ENCODE measurements at regions not wholly inside any gene's neighbourhood (a gene's known extent, or its start where the extent isn't known, plus 50 kb on each side); places are given as distances from the start of the nearest gene placed in this dataset.
A peak's percentile ranks its signal among the peaks of the same experiment; 100 is the strongest.

GRCh38 chr2:117707874-117708273 lies 106.6 kb upstream of the DDX18 start:
- no peak for DNase-seq
- no peaks in the 10 kb centered on the region for H3K27me3 Mint-ChIP-seq
- peaks cover 2% of the 10 kb centered on the region for H3K9me3 Mint-ChIP-seq
- no peaks in the 10 kb centered on the region for H3K4me1 Mint-ChIP-seq
- H3K4me3 Mint-ChIP-seq: no peak overlapping the region
- CTCF ChIA-PET: no interaction called here
- H3K36me3 Mint-ChIP-seq: no peaks in the 10 kb centered on the region
- no peak overlapping the region for H3K27ac Mint-ChIP-seq

GRCh38 chr2:117712684-117713083 lies 101.8 kb upstream of the DDX18 start:
- DNase-seq: no peak
- CTCF ChIA-PET: no interaction called here
- Mint-ChIP-seq H3K27ac (no peak overlapping the region), H3K36me3 (no peaks in the 10 kb centered on the region), H3K27me3 (no peaks in the 10 kb centered on the region), H3K4me1 (no peaks in the 10 kb centered on the region), H3K9me3 (peaks cover 2% of the 10 kb centered on the region), H3K4me3 (no peak overlapping the region)

DNA sequence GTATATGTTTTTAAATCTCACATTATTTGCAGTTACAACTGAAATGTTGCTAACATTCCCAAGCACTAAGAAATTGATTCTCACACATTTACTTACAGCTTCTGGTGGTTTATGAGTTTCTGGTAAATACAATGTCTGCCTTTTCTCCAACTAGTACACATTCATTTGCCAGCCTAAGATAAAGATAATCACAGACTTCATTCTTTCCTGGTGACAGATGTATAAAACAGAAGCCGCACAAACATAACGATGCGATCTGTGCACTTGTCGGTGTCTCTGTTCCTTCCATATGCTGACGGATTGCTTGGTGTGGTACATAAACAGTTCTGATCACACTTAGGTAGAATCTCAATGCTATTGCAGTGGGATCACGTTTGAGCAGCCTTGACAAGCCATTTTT lies 100.4 kb upstream of the DDX18 start:
- no peak for DNase-seq
- Mint-ChIP-seq H3K9me3 (peaks cover 2% of the 10 kb centered on the region), H3K36me3 (no peaks in the 10 kb centered on the region), H3K27me3 (no peaks in the 10 kb centered on the region), H3K4me3 (no peak overlapping the region), H3K27ac (no peak overlapping the region), H3K4me1 (no peaks in the 10 kb centered on the region)
- CTCF ChIA-PET: no interaction called here

- Mint-ChIP-seq H3K27ac (no peak overlapping the region), H3K36me3 (no peaks in the 10 kb centered on the region), H3K4me1 (no peaks in the 10 kb centered on the region), H3K27me3 (no peaks in the 10 kb centered on the region), H3K9me3 (peaks cover 2% of the 10 kb centered on the region), H3K4me3 (no peak overlapping the region)
- no peak for DNase-seq
- CTCF ChIA-PET: no interaction called here
Measured at GRCh38 chr2:117714745-117715417, 99.6 kb upstream of the DDX18 start.

DNA sequence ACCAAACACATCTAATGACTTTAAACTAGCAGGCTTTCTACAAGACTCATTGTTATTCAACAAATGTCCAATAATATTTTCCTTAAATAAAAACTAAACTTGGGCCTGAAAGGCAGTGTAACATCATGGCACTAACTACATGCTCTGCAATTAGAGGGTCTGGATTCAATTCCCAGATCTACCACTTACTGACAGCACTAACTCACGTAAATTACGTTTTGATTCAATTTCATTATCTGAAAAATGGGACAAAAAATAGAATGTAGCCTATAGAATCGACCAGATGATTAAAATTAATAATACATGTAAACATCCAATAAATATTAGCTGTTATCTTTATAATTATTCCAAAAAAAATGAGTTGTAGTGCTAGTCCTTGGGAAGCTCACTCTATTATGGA lies 98.0 kb upstream of the DDX18 start:
- H3K27ac Mint-ChIP-seq: no peak overlapping the region
- CTCF ChIA-PET: no interaction called here
- H3K27me3 Mint-ChIP-seq: no peaks in the 10 kb centered on the region
- no peak overlapping the region for H3K4me3 Mint-ChIP-seq
- DNase-seq: no peak
- H3K4me1 Mint-ChIP-seq: no peaks in the 10 kb centered on the region
- peaks cover 2% of the 10 kb centered on the region for H3K9me3 Mint-ChIP-seq
- no peaks in the 10 kb centered on the region for H3K36me3 Mint-ChIP-seq

GRCh38 chr2:117717072-117717471 lies 97.4 kb upstream of the DDX18 start:
- H3K4me3 Mint-ChIP-seq: no peak overlapping the region
- peaks cover 2% of the 10 kb centered on the region for H3K9me3 Mint-ChIP-seq

GRCh38 chr2:117718048-117718447 lies 96.4 kb upstream of the DDX18 start:
- DNase-seq: no peak
- H3K27me3 Mint-ChIP-seq: no peaks in the 10 kb centered on the region
- no peak overlapping the region for H3K4me3 Mint-ChIP-seq
- no peaks in the 10 kb centered on the region for H3K9me3 Mint-ChIP-seq
- CTCF ChIA-PET: no interaction called here
- no peaks in the 10 kb centered on the region for H3K4me1 Mint-ChIP-seq
- H3K36me3 Mint-ChIP-seq: no peaks in the 10 kb centered on the region
- no peak overlapping the region for H3K27ac Mint-ChIP-seq

More at GRCh38 chr2:117717072-117717471, 97.4 kb upstream of the DDX18 start:
- Mint-ChIP-seq H3K4me1 (no peaks in the 10 kb centered on the region), H3K27ac (no peak overlapping the region), H3K36me3 (no peaks in the 10 kb centered on the region), H3K27me3 (no peaks in the 10 kb centered on the region)
- DNase-seq: no peak
- CTCF ChIA-PET: no interaction called here

DNA sequence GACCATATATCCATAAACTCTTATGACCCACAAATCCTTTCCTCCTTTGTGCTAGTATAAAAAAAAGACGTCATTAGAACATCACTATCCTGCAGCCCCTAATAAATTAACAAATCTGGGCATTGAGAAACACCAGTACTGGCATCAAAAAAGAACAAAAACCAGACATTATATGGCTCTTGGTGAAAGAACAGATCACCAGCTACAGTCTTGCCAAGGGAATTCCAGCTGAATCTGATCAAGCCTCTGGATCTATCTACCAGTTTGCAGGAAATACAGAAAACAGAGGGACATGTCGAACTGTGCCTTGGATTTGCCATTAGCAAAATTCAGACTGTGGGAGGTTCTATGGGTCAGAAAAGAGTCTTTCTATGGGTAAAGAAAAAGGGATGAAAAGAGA lies 93.7 kb upstream of the DDX18 start:
- Mint-ChIP-seq H3K9me3 (no peaks in the 10 kb centered on the region), H3K36me3 (no peaks in the 10 kb centered on the region), H3K4me1 (no peaks in the 10 kb centered on the region), H3K27me3 (no peaks in the 10 kb centered on the region), H3K4me3 (no peak overlapping the region), H3K27ac (peak overlapping the region; percentile 29)
- no peak for DNase-seq
- CTCF ChIA-PET: no interaction called here

DNA sequence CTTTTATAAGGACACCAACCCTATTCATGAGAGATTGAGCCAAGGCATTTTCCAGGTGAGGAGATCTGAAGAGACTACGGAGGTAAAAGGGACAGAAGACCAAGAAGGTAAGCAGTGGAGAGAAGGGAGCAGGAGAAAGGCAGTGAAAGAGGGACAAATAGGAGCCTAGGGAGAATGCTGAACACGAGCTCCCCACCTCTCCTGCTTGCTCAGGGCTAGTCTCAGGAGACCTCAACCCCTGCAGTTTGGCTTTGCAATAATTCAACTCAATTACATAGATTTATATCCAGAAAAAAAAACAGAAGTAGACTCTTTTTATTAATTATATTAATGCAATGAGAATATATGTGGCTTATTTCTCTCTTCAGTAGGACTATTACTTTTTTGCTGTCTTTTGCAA lies 91.0 kb upstream of the DDX18 start:
- no peaks in the 10 kb centered on the region for H3K9me3 Mint-ChIP-seq
- no peaks in the 10 kb centered on the region for H3K4me1 Mint-ChIP-seq
- no peak overlapping the region for H3K4me3 Mint-ChIP-seq
- no peaks in the 10 kb centered on the region for H3K36me3 Mint-ChIP-seq
- no peak overlapping the region for H3K27ac Mint-ChIP-seq
- DNase-seq: no peak
- no peaks in the 10 kb centered on the region for H3K27me3 Mint-ChIP-seq
- CTCF ChIA-PET: no interaction called here

DNA sequence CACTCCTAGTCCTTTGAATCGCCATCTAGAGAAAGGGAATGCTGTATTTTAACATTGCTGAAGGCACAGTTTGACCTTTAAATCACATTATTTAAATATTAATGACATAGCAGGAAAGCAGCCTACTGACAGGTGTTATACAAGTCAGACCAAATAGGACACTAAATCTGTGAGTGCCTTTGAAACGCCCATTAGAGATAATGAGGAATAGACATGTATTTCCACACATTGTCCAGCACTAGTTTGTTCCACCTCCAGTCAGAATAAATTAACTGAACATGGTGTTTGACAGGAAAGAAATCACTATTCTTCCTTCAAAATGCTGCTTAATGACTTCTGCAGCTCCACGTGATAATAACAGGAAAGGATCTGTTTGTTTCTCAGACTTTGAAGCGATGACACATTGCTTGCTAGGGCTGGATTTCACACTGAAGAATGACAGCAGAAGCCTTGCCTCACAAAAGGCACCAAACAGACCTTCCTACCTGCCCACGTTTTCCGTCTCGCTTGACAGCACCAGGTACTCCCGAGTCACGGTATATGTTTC lies 90.5 kb upstream of the DDX18 start:
- Mint-ChIP-seq H3K27ac (no peak overlapping the region), H3K36me3 (no peaks in the 10 kb centered on the region), H3K4me3 (no peak overlapping the region), H3K27me3 (no peaks in the 10 kb centered on the region), H3K9me3 (no peaks in the 10 kb centered on the region), H3K4me1 (no peaks in the 10 kb centered on the region)
- CTCF ChIA-PET: no interaction called here
- DNase-seq: no peak

DNA sequence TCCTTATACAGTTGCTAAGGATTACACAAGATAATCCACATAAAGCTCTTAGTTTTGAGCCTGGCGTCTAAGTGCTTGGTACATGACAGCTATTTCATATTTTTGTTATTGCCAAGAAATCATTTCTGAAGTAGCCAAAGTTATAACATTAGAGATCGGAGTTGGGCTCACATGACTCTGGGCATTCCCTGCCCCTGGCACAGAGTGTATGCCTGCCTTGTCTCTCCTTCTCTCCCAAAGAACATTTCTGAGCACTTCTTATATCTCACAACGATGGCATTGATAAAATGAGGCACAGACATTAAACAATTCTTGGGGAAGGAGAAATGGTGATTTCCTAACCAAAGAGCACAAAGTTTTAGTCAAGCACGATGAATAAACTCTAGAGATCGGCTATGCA lies 87.7 kb upstream of the DDX18 start:
- no peaks in the 10 kb centered on the region for H3K4me1 Mint-ChIP-seq
- H3K4me3 Mint-ChIP-seq: no peak overlapping the region
- H3K9me3 Mint-ChIP-seq: no peaks in the 10 kb centered on the region
- no peak for DNase-seq
- no peaks in the 10 kb centered on the region for H3K36me3 Mint-ChIP-seq
- CTCF ChIA-PET: no interaction called here
- H3K27ac Mint-ChIP-seq: no peak overlapping the region
- H3K27me3 Mint-ChIP-seq: no peaks in the 10 kb centered on the region

DNA sequence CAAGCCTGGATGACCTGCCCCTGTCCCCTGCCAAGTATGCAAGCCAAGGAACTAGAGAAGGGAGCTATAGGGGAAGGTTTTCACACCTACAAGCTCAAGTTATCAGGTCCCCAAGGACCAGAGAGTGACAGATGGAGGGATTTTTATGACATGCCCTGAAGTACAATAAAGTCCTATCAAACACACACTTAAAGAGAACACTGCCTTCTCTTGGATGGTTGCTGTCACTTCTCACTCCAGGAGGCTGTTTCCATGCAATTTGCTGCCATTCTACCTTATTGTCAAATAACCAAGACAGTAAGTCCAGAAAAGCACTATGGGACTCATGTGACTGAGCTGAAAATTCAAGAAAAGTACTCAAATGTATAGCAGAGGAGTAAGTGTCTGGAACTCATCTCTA lies 76.6 kb upstream of the DDX18 start:
- H3K4me3 Mint-ChIP-seq: no peak overlapping the region

DNA sequence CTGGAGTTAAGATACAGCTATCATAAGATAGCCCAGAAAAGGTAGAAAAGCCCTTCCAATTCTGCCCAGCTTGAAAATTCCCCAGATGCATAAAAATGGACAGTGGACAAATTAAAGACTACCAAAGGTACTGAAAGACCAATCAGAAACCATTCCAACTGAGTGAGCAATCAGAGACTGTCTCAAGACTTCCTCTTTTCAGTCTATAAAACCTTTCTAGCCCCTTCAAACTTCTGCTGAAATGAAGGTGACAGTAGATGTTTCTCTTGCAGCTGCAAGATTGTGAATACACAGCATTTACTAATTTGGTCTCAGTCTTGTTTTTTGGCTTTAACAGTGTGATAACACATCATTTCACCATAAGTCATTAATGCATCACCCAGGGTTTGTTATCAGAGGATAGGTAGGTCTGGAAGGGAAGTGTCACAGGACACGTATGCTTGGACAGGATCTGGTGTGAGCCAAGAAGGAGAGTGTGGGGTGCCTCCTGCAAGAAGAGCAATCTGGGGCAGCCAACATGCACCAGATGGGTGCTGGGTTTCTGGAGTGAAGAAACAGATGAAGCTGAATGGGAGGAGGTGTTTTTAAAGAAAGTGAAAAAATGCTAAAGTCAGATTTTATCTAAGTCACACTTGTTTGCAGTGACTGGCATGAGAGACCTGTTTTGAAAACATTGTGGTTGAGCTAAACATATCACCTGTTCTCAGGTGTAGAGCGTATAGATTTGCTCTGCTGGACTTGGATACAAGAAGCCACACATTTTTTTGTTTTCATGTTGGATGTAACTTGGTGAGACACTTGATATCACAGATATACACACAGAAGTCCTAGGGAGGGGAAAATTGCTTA lies 75.3 kb upstream of the DDX18 start:
- Mint-ChIP-seq H3K36me3 (no peaks in the 10 kb centered on the region), H3K27ac (no peak overlapping the region), H3K4me3 (no peak overlapping the region), H3K27me3 (no peaks in the 10 kb centered on the region), H3K9me3 (no peaks in the 10 kb centered on the region), H3K4me1 (no peaks in the 10 kb centered on the region)
- CTCF ChIA-PET: no interaction called here
- DNase-seq: no peak

More for the DNA sequence above, 76.6 kb upstream of the DDX18 start:
- Mint-ChIP-seq H3K27ac (no peak overlapping the region), H3K27me3 (no peaks in the 10 kb centered on the region), H3K9me3 (no peaks in the 10 kb centered on the region), H3K4me1 (no peaks in the 10 kb centered on the region), H3K36me3 (no peaks in the 10 kb centered on the region)
- CTCF ChIA-PET: no interaction called here
- no peak for DNase-seq

GRCh38 chr2:117745537-117745936 lies 69.0 kb upstream of the DDX18 start:
- CTCF ChIA-PET: no interaction called here
- H3K4me3 Mint-ChIP-seq: no peak overlapping the region
- H3K9me3 Mint-ChIP-seq: no peaks in the 10 kb centered on the region
- H3K27ac Mint-ChIP-seq: no peak overlapping the region
- no peaks in the 10 kb centered on the region for H3K36me3 Mint-ChIP-seq
- H3K27me3 Mint-ChIP-seq: no peaks in the 10 kb centered on the region
- H3K4me1 Mint-ChIP-seq: no peaks in the 10 kb centered on the region
- DNase-seq: no peak

DNA sequence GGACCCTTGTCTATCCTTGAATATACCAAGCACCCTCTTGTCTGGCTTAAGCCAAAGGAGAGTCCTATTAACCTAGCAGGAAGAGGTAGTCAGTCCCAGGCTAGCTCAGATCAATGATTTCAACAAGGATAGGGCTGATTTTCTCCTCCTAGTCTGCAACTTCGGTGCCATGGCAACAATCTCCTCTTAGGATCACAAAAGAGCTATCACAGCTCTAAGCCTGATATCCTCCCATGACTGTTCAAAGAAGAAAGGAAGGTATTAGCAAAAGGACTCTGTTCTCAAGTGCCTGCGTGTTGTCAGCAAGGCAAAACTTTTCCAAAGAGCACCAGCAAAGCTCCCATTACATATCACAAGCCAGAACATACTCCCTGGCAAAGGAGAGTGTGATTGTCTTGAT lies 58.7 kb upstream of the DDX18 start:
- Mint-ChIP-seq H3K9me3 (peaks cover 1% of the 10 kb centered on the region), H3K4me1 (no peaks in the 10 kb centered on the region), H3K4me3 (no peak overlapping the region), H3K27me3 (no peaks in the 10 kb centered on the region), H3K27ac (no peak overlapping the region), H3K36me3 (no peaks in the 10 kb centered on the region)
- CTCF ChIA-PET: no interaction called here
- DNase-seq: no peak
